Nephron (organoid): ENCODE measurements at regions not wholly inside any gene's neighbourhood (a gene's known extent, or its start where the extent isn't known, plus 50 kb on each side); places are given as distances from the start of the nearest gene placed in this dataset.

Experiments used
- H3K27ac Mint-ChIP-seq, 3 experiments: 2 replicates each; pipeline ENCODE4 v1.8.0; 2020; ENCODE audit warnings: mixed read lengths in 3 of 3, mild to moderate bottlenecking in 2 of 3, moderate library complexity in 1 of 3
- H3K27me3 Mint-ChIP-seq: 2 replicates; pipeline ENCODE4 v1.8.0; 2021; ENCODE audit warnings: low read depth, mild to moderate bottlenecking, moderate library complexity, mixed read lengths
- H3K36me3 Mint-ChIP-seq: 2 replicates; pipeline ENCODE4 v1.8.0; 2020; ENCODE audit warnings: low read depth, mixed read lengths
- H3K4me1 Mint-ChIP-seq: 2 replicates; pipeline ENCODE4 v1.8.0; 2020; ENCODE audit warnings: mixed read lengths
- H3K4me3 Mint-ChIP-seq, 3 experiments: 2 replicates each; pipeline ENCODE4 v1.8.0; 2020; ENCODE audit warnings: mild to moderate bottlenecking in 3 of 3, mixed read lengths in 3 of 3, moderate library complexity in 2 of 3
- H3K9me3 Mint-ChIP-seq: 2 replicates; pipeline ENCODE4 v1.8.0; 2020; ENCODE audit warnings: mixed read lengths
- TF ChIP-seq, protein P1 (sequence below), 3 experiments: fragments of 200-600 bp; sonication (generic); IDR thresholded peaks; one replicate each; pipeline ENCODE4 v1.5.0; 2021; ENCODE audit warnings: antibody characterized with exemption in 3 of 3; ENCODE audit not compliant: unreplicated experiment in 3 of 3

DNA sequence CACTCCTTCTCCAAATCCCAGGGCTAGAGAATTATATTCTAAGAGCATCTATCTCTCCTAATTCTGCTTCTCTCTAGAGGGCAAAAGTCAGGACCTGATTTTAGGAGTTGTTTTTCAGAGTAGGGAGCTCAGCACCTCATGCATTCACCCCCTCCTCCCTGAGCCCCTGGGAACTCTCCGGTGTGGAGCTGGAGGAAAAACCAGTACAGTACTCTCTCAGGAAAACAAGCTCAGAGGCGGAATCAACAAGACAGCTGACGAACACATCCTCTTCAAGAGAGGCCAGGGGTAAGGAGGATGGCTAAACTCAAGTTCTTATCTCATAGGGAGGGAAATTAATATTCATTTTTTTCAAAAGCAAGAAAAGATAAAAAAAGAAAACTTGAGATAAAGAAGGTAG is 120.1 kb upstream of the CDYL start:
- TF ChIP-seq, protein P1, sequence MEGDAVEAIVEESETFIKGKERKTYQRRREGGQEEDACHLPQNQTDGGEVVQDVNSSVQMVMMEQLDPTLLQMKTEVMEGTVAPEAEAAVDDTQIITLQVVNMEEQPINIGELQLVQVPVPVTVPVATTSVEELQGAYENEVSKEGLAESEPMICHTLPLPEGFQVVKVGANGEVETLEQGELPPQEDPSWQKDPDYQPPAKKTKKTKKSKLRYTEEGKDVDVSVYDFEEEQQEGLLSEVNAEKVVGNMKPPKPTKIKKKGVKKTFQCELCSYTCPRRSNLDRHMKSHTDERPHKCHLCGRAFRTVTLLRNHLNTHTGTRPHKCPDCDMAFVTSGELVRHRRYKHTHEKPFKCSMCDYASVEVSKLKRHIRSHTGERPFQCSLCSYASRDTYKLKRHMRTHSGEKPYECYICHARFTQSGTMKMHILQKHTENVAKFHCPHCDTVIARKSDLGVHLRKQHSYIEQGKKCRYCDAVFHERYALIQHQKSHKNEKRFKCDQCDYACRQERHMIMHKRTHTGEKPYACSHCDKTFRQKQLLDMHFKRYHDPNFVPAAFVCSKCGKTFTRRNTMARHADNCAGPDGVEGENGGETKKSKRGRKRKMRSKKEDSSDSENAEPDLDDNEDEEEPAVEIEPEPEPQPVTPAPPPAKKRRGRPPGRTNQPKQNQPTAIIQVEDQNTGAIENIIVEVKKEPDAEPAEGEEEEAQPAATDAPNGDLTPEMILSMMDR (IDR thresholded peaks at IDR 0.05; ENCODE audit: unreplicated experiment in 3 of 3) = no peak
- no peak overlapping the region for H3K27ac Mint-ChIP-seq
- H3K9me3 Mint-ChIP-seq = peaks cover 13% of the 10 kb centered on the region
- no peaks in the 10 kb centered on the region for H3K36me3 Mint-ChIP-seq
- peaks cover 4% of the 10 kb centered on the region for H3K4me1 Mint-ChIP-seq
- H3K27me3 Mint-ChIP-seq = peaks cover 3% of the 10 kb centered on the region
- no peak overlapping the region for H3K4me3 Mint-ChIP-seq

DNA sequence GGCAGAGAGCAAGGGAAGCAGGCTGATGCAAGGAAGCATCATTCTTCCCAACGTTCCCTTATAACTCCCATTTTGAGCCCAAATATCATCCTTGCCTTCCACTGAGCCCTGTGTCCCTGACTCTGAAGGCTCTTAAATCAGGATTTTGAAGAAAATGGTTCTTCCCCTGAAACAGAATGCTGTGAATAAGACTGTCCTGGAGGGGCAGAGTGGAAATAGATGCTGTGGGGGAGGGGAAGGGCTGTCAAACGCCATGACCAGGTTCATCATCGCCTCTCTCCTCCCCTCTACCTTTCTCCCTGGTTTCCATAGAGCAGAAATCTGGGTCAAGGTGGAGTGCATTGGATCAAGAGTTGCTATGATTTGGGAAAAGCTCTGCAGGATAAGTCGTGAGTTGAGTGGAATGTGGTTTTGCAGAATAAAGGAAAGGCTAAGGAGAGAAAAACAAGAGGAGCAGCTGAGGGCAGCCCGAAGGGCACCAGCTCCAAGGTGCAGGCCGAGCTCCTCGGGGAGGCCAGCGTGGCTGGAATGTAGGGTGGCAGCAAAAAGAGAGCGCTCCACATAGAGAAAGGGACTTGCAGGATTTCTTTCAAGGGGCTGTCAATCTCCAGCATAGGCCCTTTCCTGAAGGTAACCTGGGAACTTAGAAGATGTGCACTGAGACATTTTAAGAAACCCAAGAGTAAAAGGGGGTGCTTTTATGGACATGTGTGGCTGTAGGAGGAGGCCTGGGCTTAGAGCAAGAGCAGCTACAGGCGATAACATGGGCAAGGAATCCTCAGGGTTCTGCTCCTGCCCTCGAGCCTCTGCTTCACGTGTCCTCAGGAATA is 120.8 kb upstream of the CDYL start:
- no peak overlapping the region for H3K4me3 Mint-ChIP-seq
- H3K9me3 Mint-ChIP-seq = peaks cover 15% of the 10 kb centered on the region
- H3K4me1 Mint-ChIP-seq = no peaks in the 10 kb centered on the region
- H3K36me3 Mint-ChIP-seq = no peaks in the 10 kb centered on the region
- H3K27me3 Mint-ChIP-seq = peaks cover 3% of the 10 kb centered on the region
- no peak overlapping the region for H3K27ac Mint-ChIP-seq
- TF ChIP-seq, protein P1 (IDR thresholded peaks at IDR 0.05; ENCODE audit: unreplicated experiment in 3 of 3) = no peak

DNA sequence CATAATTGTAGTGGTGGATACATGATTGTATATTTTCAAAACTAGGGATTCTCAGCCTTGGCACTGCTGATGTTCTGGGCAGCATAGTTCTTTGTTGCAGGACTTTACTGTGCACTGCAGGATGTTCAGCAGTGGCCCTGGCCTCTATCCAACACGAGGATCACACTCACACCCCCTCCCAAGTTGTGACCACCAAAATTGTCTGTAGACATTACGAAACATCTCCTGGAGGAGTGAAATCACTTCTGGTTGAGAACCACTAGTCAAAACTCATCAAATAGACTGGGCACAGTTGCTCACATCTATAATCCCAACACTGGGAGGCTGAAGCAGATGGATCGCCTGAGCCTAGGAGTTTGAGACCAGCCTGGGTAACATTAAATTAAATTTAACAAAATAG is 123.1 kb upstream of the CDYL start:
- Mint-ChIP-seq H3K36me3 (no peaks in the 10 kb centered on the region), H3K4me1 (no peaks in the 10 kb centered on the region), H3K27me3 (no peaks in the 10 kb centered on the region), H3K27ac (no peak overlapping the region), H3K4me3 (no peak overlapping the region), H3K9me3 (peaks cover 11% of the 10 kb centered on the region)
- TF ChIP-seq, protein P1 (IDR thresholded peaks at IDR 0.05; ENCODE audit: unreplicated experiment in 3 of 3) = no peak

DNA sequence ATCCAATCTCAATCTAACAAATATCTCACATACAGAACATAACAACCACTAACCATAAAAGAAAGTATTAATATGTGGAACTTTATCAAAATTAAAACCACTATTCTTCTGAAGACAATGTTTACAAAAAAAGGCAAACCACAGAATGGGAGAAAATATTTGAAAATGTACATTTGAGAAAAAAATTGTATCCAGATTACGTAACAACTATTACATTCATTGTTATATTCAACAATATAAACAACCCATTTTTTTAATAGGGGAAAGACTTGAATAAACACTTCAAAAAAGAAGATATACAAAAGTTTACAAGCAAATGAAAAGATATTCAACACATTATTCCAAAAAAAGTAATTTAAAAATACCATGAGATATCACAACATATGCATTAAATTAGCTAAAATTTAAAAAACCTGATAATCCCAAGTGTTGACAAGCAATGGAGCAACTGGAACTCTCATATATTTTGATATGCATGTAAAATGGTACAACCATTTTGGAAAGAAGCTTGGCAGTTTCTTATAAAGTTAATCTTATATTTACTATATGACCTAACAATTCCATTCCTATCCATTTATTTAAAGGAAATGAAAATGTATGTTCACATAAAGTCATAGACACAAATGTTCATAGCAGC is 124.3 kb upstream of the CDYL start:
- H3K4me3 Mint-ChIP-seq = no peak overlapping the region
- no peaks in the 10 kb centered on the region for H3K27me3 Mint-ChIP-seq
- peaks cover 6% of the 10 kb centered on the region for H3K4me1 Mint-ChIP-seq
- peaks cover 11% of the 10 kb centered on the region for H3K9me3 Mint-ChIP-seq
- no peak overlapping the region for H3K27ac Mint-ChIP-seq
- TF ChIP-seq, protein P1 (IDR thresholded peaks at IDR 0.05; ENCODE audit: unreplicated experiment in 3 of 3) = no peak
- no peaks in the 10 kb centered on the region for H3K36me3 Mint-ChIP-seq

DNA sequence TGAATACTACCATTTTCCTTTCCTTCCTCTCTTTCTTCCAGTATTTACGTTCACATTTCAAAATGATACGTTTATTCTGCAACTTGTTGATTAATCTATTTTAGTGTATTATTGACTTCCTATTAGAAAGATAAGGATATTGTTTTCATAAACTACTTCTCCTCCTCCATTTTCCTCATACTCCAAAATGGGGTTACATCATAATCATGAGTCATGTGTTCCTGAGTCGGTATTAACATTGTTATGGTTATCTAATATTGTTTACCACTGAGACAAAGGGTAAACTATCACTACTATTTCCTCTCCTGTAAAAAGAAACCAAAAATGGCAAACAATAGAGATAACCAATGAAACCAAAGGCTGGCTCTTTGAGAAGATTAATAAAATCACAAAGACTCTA is 126.5 kb upstream of the CDYL start:
- Mint-ChIP-seq H3K4me3 (no peak overlapping the region), H3K27me3 (no peaks in the 10 kb centered on the region), H3K4me1 (peaks cover 13% of the 10 kb centered on the region), H3K27ac (no peak overlapping the region), H3K9me3 (peaks cover 11% of the 10 kb centered on the region), H3K36me3 (no peaks in the 10 kb centered on the region)
- TF ChIP-seq, protein P1 (IDR thresholded peaks at IDR 0.05; ENCODE audit: unreplicated experiment in 3 of 3) = no peak
